Right lung (tissue), 2 donors: ENCODE measurements at regions not wholly inside any gene's neighbourhood (a gene's known extent, or its start where the extent isn't known, plus 50 kb on each side); places are given as distances from the start of the nearest gene placed in this dataset.
"Not testable (repeated sequence)": the region's sequence is repeated elsewhere in the genome, so short reads cannot be mapped to it uniquely, and the experiment has no call there.

ENCODE experiments used
- DNase-seq, 2 donors: peaks; one replicate each; pipeline ENCODE4 v3.0.0-alpha.2; 2013

DNA sequence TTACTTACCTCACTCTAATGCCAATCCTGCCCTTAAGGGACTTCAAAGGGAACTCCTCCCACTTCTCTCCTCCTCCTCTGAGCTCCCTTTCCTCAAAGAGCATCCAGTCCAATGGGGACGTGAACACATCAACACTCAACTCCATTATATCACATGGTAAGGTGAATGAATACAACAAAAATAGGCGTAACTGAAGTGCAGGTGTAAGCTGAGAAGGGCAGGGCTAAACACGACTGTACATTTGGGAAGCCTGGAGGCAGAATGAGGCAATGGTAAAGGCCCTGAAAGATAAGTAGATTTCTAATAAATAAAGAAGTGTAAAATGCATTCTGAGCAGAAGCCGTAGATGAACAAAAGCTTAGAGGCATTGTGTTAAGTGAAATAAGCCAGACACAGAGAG lies 226.1 kb upstream of the TRIB2 start:
- no peak for DNase-seq

DNA sequence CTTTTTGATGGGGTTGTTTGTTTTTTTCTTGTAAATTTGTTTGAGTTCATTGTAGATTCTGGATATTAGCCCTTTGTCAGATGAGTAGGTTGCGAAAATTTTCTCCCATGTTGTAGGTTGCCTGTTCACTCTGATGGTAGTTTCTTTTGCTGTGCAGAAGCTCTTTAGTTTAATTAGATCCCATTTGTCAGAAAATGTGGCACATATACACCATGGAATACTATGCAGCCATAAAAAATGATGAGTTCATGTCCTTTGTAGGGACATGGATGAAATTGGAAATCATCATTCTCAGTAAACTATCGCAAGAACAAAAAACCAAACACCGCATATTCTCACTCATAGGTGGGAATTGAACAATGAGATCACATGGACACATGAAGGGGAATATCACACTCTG lies 224.4 kb upstream of the TRIB2 start:
- not testable (repeated sequence) for DNase-seq

DNA sequence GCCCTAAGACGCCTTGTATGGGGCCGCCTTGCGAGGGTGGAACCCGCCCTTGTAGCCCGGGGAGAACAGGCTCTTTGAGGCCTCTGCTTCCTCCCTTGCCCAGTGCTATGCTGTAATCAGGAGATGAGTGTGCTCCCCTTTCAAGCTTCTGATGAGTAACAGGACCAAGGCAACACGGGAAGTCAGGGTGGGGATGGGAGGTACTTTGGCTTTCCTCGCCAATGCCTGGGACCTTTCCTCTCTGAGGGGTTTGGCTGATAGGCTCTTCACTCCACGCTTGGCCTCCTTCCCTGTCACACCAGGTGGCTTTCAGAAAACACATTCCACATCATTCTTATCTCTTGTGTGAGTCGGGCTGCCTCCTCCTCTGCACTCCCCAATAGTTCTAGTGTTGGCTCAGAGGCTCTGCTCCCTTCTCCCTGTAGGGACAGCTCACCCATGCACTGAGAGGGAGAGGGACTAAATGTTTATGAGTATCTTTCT lies 223.7 kb upstream of the TRIB2 start:
- no peak for DNase-seq

DNA sequence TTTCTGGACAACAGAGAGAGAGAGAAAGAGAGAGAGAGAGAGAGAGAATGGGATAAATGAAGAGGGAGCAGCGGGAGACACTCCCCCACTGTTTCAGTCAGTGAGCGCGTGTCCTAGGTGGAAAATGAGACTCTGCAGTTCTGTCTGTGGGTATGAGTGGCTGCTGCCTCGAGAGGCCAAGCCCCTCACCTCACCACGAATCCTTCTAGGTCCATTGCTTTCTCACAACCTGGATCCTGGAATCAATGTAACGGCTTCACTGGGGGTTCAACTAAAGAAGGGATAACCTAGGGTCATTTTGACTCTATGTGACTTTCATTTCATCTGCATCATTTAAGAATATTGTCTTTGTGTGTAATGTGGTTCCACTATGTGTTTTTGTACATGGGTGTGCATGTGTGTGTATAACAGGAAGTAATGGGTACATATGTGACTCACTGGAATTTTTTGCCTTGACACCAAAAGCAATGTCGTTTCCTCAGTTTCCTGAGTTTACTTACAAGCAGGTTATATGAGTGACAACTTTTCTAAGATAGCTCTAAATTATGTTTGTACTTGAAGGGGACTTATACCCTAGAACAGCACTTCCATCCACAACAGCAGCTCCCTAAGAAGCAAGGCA lies 221.4 kb upstream of the TRIB2 start:
- DNase-seq: no peak

DNA sequence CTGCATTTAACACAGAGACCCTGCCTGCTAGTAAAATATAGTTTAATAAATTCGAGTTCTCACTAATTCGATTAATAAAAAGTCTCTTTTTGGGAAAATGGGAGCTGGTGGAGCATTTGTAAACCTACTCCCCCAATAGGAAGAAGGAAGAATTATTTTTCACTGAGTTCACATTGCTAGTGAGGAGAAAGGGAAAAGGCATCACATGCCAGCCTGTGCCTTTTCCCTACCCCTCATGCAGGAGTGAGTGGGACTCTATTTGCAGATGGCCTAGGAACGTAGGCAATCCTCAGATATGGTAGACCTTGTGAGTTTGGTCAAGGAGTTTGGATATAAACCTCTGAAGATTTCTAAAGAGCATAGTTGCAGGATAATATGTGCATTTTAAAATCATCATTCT lies 218.4 kb upstream of the TRIB2 start:
- no peak for DNase-seq

DNA sequence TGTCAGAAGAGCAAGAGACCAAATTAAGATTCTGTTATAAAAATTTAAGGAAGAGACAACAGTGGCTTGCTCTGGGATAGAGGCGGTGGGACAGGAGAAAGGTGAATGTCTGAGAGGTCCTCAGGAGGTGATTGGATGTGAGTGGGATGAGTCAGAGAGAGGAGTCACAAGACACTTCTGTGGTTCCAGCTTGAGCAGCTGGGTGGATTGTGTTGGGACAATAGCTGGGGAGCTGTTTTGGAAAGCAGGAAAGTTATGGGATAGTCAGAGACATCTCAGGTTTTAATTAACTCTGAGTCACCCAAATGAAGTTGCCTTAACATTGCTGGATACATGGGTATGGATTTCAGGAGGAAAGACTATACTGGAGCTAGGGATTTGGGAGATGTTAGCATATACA lies 218.0 kb upstream of the TRIB2 start:
- DNase-seq: no peak

DNA sequence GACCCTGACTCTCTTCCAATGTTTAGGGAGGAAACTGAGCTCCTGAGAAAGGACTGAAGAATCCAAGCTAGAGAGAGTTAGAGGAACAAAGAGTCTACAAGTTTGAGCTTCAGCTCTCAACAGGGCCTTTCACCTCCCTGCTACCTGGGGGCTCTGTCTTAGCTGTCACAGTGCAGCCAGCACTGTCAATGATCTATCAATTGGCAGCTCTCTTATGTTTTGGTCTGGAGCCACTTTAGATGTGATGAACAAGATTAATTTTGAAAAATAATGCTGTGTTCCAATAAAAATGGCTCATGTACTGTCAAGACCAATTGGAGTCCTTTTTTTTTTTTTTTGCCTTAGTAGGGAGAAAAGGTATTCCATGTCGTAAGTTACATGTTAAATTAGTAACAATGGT lies 215.8 kb upstream of the TRIB2 start:
- DNase-seq: no peak

DNA sequence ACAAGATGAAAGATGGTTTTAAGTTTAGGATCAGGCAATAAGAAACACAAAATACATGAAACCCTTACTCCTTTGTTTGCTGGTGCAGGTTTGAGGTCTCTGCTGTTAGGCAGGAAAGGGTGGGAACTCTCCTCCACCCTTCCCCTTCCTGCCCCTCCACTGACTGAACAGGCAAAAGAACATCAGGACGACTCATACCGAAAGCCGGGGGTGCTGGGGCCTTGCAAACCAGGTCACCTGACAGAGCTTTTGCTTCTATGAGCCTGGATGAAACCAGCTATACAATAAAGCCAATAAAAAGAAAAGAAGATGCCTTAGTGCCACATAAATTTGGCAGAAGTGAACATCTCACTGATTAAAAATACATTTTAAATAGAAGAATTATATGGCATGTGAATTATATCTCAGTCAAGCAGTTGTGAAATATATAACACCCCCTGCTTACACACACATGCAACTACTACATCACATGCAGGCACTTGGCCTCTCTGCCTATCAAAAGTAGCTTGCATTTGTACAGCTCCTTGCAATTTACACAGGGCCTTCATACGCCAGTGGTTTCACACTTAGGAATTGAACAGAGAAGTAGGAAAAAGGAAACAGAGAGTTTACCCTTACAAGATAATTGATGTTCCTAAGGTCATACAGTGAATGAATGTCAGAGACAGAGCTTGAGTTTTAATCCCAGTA lies 215.1 kb upstream of the TRIB2 start:
- no peak for DNase-seq

DNA sequence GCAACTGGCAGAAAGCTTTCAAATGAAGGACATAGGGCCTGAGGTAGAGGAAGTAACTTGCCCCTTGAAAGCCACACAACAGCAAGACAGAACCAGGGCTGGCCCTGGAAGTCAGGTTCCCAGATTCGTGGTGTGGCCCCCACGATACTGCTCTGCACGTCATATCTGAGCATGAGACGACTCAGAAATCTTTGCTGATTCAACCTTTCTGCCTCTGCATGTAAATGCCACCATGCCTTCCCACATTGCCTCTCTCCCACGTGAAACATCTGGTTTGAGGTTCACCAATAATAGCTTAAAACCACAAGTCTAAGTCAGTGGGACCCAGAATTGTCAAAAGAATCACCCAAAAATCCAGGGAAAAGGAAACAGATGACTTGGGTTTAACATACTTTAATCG lies 214.0 kb upstream of the TRIB2 start:
- DNase-seq: no peak

DNA sequence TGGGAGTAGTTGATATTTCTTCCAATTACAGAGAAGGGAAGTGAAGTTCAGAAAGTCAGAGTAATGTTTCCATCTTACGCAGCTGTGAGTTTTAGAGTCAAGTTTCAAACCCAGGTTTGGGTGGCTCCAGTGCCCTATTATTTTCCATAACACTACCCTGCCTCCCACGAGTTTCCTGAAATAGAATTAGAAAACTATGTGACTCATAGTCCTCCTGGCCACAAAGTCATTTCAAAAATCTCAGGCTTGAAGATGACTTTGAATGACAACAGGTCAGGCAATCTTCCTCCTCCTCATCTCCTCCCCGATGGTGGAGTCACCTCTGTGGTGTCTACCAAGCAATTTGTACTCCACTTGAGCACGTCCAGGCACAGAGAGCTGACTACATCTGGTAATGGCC lies 212.3 kb upstream of the TRIB2 start:
- no peak for DNase-seq

DNA sequence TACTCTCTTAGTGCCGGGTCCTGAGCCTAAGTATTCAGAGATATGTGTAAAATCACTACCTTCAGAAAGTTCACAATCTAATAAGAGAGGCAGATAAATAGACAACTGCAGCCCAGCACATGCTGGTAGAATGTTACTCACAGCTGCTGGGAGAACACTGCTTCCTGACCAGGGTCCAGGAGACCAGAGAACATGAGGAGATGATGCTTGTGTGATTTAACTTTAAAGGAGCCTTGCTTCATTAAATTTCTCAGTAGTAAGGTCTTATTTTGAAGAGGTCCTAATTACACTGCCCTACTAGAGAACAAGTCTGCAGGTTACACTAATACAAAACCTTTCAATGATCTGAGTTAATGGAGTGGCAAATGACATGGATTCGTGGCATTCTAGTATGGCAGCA lies 209.9 kb upstream of the TRIB2 start:
- no peak for DNase-seq

DNA sequence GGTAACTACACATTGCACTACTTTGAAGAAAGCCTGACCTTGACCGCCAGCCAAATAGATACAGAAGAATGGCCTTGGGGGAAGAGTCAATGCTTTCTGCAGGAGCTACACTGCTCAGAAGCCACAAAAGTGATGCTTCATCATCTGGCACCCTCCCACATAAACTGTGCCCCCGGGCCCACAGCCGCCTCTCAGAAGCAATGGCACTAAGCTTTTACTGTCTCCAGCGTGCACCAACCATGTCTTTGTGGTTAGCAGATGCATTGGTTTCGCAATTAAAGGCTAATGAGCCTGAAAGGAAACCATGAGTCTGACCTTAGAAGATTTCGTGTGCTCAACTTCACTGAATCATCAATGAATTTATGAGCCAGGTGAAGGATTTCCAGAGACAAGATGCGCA lies 209.4 kb upstream of the TRIB2 start:
- DNase-seq: no peak

DNA sequence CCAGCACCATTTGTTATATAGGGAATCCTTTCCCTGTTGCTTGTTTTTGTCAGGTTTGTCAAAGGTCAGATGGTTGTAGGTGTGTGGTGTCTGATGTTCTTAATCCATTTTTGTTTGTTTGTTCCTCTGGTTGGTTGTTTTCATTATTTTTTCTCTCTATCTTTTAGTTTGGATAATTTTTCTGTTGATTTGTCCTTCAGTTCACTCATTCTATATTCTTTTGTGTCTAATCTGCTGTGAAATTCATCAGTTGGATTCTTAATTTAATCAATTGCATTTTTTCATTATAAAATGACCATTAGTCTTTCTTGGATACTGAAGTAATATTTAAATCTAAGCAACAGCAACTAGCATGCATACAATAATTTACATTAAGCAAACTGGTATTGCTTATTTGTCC lies 206.7 kb upstream of the TRIB2 start:
- no peak for DNase-seq

DNA sequence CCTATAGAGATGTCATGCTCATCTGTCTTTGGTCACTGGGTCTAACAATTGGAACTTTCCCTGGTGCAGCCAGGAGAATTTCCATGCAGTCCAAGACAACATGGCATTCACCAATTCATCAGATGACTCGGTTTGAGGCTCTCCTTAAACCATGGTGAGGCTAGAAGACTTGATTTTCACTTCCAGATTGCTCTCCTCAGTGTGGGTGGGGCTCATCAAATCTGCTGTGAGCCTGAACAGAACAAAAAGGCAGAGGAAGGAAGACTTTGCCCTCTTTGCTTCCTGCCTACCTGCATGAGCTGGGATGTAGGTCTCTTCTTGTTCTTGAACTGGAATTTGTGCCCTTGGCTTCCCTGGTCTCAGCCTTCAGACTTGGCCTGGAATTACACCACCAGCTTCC lies 203.4 kb upstream of the TRIB2 start:
- no peak for DNase-seq

DNA sequence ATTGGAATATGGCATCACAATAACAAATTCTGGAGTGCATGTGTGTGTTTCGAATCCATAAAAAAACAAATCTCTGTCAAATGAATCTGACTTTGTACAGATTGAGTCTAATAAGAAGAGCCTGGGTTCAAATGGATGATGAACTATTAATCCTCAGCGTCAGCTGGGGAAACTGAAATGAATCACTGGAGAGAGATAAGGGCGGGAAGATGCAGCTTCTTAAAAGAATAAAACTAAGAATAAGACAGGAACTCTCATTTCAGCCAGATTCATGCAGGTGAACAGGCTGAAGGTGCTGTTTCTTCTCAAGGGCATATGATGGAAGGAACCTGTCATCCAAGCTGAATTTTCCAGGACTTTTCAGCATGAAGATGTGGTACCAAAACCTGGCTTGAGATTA lies 202.6 kb upstream of the TRIB2 start:
- no peak for DNase-seq

DNA sequence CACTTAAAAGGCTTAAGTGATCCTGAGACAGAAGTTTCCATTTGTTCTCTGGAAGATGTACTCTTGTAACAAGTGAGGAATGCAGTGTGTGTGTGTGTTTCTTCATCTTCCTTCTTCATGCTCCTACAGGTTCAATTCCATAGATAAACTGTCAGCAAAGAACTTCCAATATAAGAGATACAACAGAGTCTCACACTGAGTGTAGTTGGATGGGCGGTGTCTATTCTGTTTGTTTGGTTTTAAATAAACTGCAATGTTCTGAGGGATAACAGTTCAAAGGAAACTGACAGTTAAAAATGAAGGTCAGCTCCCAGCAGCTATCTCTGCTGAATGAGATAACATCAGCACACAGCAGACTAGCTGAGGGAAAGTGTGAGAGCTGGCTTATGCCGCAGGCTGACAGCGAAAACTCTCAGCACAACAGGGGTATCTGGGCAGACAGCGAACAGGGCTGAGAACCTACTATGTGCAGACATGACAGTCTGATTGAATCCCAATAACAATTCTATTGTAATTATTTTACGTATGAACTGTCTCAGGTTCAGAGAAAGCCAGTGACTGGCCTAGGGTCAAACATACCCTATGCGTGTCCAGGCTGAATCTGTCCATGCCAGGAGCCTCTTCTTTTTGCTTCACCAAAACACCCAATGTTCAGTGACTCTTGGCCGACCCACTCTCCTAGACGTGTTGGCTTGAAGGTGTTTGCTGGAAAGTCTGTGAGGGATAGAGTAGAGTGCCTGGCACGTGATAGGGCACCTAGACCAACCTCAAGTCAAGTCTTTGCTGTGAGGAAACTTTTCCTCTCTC lies 201.9 kb upstream of the TRIB2 start:
- no peak for DNase-seq

DNA sequence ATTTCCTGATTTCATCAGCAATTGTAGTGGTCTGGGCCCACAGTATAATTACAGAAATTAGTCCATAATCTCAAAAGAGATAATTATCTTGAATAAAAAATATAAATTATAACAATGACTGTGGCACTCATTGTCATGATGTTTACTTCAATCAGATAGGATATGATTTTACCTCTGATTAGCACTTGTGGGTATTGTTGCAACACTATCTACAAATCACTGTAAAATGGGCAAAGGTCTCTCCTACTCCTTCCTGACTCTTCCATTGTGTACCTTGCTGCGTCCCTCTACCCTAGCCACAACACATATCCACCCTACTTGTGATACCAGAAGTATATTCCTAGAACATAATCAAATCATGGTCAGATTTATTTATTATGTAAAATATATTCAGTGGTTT lies 200.9 kb upstream of the TRIB2 start:
- DNase-seq: no peak

DNA sequence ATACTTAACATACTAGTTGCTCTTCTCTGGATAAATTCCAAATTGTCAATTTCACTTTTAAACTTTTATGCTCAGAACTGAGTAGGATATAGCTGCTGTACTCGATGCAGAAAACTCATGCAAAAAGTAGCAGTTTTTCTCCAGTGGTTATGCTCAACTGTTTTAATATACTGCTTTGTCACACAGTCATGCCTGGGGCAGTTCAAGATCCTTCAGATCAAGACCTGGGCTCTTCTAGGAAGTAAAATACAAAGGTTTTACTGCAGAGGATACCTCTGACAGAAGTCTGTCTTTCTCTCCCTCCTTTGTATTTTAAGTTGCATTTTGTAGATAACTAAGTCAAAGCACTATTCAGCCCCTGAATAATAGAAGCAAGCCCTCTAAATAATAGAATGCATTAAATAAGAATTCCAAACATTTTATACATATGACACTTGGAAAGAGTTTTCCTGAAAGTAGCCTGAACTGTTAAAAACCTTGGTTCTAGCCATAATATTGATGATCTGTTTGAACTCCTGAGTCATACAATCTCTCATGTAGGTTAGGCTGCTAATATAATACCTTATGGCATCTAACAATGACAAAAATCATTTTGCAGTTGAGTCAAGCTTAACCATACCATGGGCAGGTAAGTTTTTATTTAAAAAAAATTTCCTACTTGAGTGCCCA lies 183.3 kb upstream of the TRIB2 start:
- DNase-seq: no peak

DNA sequence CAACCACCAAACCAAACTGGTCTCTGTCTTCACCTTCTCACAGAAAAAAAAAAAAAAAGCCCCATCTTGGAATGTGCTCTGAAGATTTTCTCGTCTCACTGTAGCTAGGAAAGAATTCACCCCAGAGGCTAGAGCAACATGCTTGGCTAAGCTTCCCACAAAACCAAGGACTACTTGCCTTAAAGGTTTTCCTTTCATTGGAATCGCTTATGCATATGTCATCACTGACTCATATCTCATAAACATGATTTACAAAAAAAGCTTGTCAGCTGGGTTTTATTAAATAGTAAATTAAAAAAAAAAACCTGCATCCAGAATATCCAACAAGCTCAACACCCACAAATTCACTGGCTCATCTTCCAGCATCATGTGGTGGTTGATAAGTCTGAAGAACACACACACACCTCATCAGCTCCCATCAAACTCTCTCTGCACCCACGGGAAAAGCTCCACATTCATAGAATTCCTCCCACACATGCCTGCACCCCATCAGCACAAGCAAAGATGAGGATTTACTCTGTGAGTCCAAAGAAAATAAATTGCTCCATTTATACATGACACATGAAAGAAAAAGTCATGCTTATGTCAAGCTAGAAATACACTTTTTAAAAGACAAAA lies 182.0 kb upstream of the TRIB2 start:
- no peak for DNase-seq

DNA sequence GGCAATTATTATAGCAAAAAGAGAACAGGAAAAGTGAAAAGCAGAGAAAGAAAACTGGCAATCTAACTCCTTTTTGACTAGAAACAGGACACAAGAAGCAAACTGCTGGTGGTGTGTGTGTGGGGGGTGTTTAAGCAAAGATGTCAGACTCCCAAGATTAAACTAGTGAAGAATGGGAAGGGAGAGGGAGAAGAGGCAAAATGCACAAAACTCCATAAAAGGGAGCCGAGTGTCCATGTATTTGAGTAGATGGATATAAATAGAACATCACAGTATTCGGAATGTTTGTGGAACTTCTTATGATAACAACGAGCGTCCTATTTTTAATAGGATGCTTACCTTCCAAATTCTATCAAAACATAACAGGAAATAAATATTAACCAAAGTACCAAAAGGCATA lies 179.8 kb upstream of the TRIB2 start:
- no peak for DNase-seq

DNA sequence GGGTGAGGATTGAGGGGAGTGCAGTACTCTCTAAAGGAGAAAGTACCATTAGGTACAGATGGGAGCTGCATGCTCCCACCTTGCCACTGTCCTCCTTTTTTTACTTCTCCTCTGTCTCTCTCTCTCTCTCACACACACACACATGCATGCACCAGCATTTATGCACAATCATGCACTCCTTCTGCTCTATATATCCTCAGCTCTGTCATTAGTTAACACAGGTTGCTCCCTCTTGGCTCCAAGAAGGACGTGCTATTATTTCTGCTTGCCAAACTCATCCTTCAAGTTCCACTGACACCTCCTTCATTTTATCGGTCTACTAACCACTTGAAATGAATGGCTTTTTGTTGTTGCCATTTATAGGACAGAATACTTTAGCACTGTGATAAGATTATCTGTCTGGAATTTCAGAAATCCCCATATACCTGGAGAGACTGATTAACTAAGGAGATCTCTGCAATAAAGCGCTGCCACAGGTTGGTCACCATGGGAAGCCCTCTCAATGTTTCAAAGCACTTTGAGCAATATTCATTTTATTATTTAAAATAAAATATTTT lies 178.5 kb upstream of the TRIB2 start:
- no peak for DNase-seq

DNA sequence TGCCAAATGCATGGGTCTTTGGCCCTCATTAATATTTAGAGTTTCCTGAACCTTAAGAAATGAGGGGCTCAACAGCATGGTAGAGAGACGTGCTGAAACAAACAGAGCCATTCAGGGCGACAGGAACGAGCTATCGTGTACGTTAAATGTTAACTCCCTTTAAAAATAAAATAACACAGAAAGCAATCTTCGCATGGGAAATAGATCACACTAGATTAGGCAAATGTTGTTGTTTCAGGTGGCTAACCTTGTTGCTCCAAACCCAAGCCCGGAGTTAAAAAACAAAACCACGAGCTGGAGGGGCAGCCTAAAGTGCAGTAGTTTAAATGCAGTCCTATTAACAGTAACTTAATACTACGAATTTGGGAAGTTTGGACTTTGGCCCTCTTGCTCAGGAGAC lies 177.4 kb upstream of the TRIB2 start:
- DNase-seq: no peak
